ENCODE measurements at regions not wholly inside any gene's neighbourhood (a gene's known extent, or its start where the extent isn't known, plus 50 kb on each side); places are given as distances from the start of the nearest gene placed in this dataset.

DNA sequence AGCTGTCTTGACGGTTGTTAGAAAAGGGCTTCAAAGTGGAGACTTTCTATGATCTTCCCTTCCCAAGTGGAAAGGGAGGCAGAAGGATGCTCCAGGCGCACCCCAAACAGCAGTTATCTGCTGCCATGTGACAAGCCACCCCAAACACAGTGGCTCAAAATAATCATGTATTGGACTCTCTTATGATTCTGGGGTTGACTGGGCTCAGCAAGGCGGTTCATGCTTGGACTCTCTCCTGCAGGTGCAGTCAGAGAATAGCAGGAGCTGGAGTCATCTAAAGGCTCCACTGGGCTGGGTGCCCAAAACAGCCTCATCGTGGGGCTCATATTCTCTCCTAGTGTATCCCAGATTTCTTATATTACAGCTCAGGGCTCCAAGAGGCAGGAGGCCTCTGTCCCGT, 177.6 kb upstream of the IER5L start:
- TF ChIP-seq, protein P1, sequence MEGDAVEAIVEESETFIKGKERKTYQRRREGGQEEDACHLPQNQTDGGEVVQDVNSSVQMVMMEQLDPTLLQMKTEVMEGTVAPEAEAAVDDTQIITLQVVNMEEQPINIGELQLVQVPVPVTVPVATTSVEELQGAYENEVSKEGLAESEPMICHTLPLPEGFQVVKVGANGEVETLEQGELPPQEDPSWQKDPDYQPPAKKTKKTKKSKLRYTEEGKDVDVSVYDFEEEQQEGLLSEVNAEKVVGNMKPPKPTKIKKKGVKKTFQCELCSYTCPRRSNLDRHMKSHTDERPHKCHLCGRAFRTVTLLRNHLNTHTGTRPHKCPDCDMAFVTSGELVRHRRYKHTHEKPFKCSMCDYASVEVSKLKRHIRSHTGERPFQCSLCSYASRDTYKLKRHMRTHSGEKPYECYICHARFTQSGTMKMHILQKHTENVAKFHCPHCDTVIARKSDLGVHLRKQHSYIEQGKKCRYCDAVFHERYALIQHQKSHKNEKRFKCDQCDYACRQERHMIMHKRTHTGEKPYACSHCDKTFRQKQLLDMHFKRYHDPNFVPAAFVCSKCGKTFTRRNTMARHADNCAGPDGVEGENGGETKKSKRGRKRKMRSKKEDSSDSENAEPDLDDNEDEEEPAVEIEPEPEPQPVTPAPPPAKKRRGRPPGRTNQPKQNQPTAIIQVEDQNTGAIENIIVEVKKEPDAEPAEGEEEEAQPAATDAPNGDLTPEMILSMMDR (IDR thresholded peaks at IDR 0.05) = no peak
- Mint-ChIP-seq H3K27me3 (ENCODE audit: low read depth) (no peaks in the 10 kb centered on the region), H3K4me3 (ENCODE audit: unreplicated experiment) (no peak overlapping the region), H3K4me1 (ENCODE audit: low read depth) (peaks cover 10% of the 10 kb centered on the region), H3K9me3 (ENCODE audit: low read depth) (peaks cover 8% of the 10 kb centered on the region), H3K36me3 (ENCODE audit: low read depth) (no peaks in the 10 kb centered on the region), H3K27ac (ENCODE audit: unreplicated experiment) (no peak overlapping the region)
- no peak for DNase-seq (ENCODE audit: low spot score)

DNA sequence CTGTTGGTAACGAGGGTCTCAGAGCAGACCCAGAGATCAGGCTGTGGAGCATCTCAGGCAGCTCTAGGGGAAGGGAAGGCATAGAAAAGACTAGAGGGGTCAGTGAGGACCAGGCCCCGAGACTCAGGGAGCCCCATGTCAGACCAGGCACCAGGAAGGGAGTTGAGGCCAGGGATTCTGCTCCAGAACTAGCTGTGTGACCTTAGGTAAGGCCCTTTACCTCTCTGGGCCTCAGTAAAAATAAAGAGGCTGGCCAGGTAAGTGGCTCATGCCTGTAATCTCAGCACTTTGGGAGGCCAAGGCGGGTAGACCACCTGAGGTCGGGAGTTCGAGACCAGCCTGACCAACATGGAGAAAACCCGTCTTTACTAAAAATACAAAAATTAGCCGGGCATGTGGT, 176.4 kb upstream of the IER5L start:
- Mint-ChIP-seq H3K9me3 (ENCODE audit: low read depth) (peaks cover 8% of the 10 kb centered on the region), H3K27me3 (ENCODE audit: low read depth) (no peaks in the 10 kb centered on the region), H3K36me3 (ENCODE audit: low read depth) (no peaks in the 10 kb centered on the region), H3K4me3 (ENCODE audit: unreplicated experiment) (no peak overlapping the region), H3K27ac (ENCODE audit: unreplicated experiment) (no peak overlapping the region), H3K4me1 (ENCODE audit: low read depth) (peaks cover 10% of the 10 kb centered on the region)
- no peak for DNase-seq (ENCODE audit: low spot score)
- TF ChIP-seq, protein P1 (IDR thresholded peaks at IDR 0.05) = no peak

DNA sequence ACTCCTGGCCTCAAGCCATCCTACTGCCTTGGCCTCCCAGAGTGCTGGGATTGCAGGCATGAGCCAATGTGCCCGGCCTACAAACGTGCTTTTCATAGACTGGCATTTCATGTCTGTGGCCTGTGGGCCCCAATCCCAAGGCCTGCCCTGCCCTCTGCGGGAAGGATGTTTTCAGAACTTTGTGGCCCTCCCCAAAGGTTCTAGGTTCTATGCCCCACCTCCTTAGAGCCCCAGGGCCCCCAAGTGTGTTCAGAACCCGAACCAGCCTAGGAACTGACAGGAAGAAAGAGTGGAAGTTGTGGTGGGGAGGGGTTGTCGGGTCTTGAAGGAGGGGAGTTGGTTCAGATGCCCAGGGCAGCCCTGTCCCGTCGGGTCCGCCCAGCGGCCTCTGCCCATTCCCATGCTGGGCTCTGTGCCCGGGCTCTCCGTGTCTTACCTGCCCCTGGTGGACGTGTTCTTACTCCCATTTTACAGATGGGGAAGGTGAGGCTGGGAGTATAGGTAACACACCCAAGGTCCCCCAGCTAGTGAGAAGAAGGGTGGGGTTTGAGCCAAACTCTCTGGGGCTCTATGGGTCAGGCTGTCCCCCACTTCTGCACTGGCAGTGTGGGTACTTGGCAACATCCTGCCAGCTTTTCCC, 175.8 kb upstream of the IER5L start:
- Mint-ChIP-seq H3K4me3 (ENCODE audit: unreplicated experiment) (no peak overlapping the region), H3K27ac (ENCODE audit: unreplicated experiment) (peak overlapping the region; percentile 73), H3K36me3 (ENCODE audit: low read depth) (no peaks in the 10 kb centered on the region), H3K9me3 (ENCODE audit: low read depth) (peaks cover 8% of the 10 kb centered on the region), H3K27me3 (ENCODE audit: low read depth) (no peaks in the 10 kb centered on the region), H3K4me1 (ENCODE audit: low read depth) (peaks cover 10% of the 10 kb centered on the region)
- TF ChIP-seq, protein P1 (IDR thresholded peaks at IDR 0.05) = no peak
- DNase-seq (ENCODE audit: low spot score) = no peak

DNA sequence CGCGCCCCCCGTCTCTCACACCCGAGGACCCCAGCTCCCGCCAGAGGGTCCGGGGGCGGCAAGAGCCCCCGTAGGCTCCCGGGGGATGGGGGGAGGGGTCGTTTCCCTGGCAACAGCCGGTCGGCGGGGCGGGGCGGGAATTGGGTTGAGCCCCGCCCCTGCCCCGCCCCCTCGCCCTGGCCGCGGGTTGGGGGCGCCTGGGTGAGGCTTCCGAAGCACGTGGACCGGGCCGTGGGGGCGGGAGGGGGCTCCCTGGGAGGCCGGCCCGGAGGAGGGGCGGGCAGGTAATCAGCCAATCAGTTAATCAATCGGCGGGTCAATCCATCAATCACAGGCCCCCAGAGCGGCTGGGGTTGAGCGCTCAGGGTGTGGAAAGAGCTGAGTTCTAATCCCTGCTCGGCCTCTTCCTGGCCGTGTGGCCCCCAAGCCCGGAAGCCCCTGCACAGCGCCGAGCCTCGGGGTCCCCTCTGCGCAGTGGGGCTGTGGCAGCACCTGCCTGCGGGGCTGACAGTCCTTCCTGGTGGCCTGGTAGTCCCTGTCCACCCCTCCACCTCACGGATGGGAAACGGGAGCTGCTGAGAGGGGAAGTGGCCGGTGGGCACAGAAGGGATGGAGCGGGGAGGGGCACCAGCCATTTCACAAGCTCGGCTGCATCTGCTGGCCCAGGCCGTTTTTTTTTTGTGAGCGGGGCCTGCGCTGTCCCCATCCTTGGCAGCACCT, 174.2 kb upstream of the IER5L start:
- no peaks in the 10 kb centered on the region for H3K27me3 Mint-ChIP-seq (ENCODE audit: low read depth)
- no peak overlapping the region for H3K27ac Mint-ChIP-seq (ENCODE audit: unreplicated experiment)
- H3K4me3 Mint-ChIP-seq (ENCODE audit: unreplicated experiment) = peak overlapping the region; percentile 69
- no peak for DNase-seq (ENCODE audit: low spot score)
- TF ChIP-seq, protein P1 (IDR thresholded peaks at IDR 0.05) = no peak
- peaks cover 17% of the 10 kb centered on the region for H3K4me1 Mint-ChIP-seq (ENCODE audit: low read depth)
- H3K9me3 Mint-ChIP-seq (ENCODE audit: low read depth) = peaks cover 8% of the 10 kb centered on the region
- no peaks in the 10 kb centered on the region for H3K36me3 Mint-ChIP-seq (ENCODE audit: low read depth)

DNA sequence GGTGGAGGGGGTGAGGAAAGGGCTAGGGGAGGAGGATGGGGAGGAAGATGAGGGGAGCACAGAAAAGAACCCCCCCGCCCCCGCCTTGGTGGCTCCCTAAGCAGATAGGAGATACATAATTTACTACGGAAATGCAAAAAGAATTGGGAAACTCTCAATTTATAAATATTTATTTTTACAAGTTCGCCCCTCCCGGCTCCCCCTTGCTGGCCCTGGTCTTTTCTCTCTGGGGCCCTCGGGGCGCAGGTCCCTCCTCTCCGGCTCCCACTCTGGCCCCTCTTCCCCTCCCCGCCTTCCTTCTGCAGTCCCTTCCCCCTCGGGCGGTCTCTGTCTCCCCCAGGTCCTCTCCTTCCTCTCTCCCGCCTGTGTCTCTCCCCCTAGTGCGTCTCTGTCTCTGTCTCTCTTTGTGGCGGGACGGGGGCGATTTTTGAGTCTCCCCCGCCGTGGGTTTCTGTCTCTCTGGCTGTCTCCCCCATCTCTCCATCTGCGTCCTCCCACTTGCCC, 173.6 kb upstream of the IER5L start:
- TF ChIP-seq, protein P1 (IDR thresholded peaks at IDR 0.05) = no peak
- Mint-ChIP-seq H3K9me3 (ENCODE audit: low read depth) (peaks cover 8% of the 10 kb centered on the region), H3K27me3 (ENCODE audit: low read depth) (no peaks in the 10 kb centered on the region), H3K4me1 (ENCODE audit: low read depth) (peaks cover 17% of the 10 kb centered on the region), H3K27ac (ENCODE audit: unreplicated experiment) (peak overlapping the region; percentile 65), H3K4me3 (ENCODE audit: unreplicated experiment) (peak overlapping the region; percentile 69), H3K36me3 (ENCODE audit: low read depth) (no peaks in the 10 kb centered on the region)
- no peak for DNase-seq (ENCODE audit: low spot score)

All from chondrocyte (in vitro differentiated cells).